ENCODE measurements at regions not wholly inside any gene's neighbourhood (a gene's known extent, or its start where the extent isn't known, plus 50 kb on each side); places are given as distances from the start of the nearest gene placed in this dataset.

GRCh38 chr13:104253063-104253680 lies 1187.0 kb upstream of the SLC10A2 start (continued):
- TF ChIP-seq HOXC10 (CRISPR knock-in tag; IDR thresholded peaks at IDR 0.05) = no peak
- TF ChIP-seq PRDM1 (tag by site-specific recombination; IDR thresholded peaks at IDR 0.05) = no peak
- TF ChIP-seq CTCF (tag by site-specific recombination; IDR thresholded peaks at IDR 0.05) = no peak

GRCh38 chr13:104251931-104252330 lies 1185.7 kb upstream of the SLC10A2 start:
- Histone ChIP-seq H3K4me3 (ENCODE audit: low read depth, low read length) (no peak overlapping the region), H3K27ac (ENCODE audit: extremely low read depth, low read depth, low read length) (no peak overlapping the region), H3K4me1 (ENCODE audit: control insufficient read depth, insufficient read depth, low read length) (peaks cover 2% of the 10 kb centered on the region; the same call in 1 of the 2 replicates), H3K9me3 (ENCODE audit: control insufficient read depth, insufficient read depth, low read depth, low read length) (no peaks in the 10 kb centered on the region), H3K36me3 (ENCODE audit: control insufficient read depth in 2 of 2, insufficient read depth in 1 of 2, low read length in 2 of 2) (no peaks in the 10 kb centered on the region)
- CTCF ChIA-PET = interaction anchor here (0.6 kb wide), 1 partner anchor 19 kb away, joined by 5 read pairs; no protein-coding TSS in a partner anchor
- POLR2A ChIA-PET = no interaction called here
- TF ChIP-seq ZNF707 (tag by site-specific recombination; IDR thresholded peaks at IDR 0.05) (no peak), ZNF214 (tag by site-specific recombination; IDR thresholded peaks at IDR 0.05; ENCODE audit: borderline replicate concordance) (no peak), ZNF169 (tag by site-specific recombination; IDR thresholded peaks at IDR 0.05) (no peak), ZSCAN30 (tag by site-specific recombination; IDR thresholded peaks at IDR 0.05) (no peak), REPIN1 (tag by site-specific recombination; IDR thresholded peaks at IDR 0.05; ENCODE audit: low read depth) (no peak), ZNF112 (tag by site-specific recombination; IDR thresholded peaks at IDR 0.05) (no peak), INSM2 (tag by site-specific recombination; IDR thresholded peaks at IDR 0.05) (no peak), ZNF121 (tag by site-specific recombination; IDR thresholded peaks at IDR 0.05) (no peak), ZNF394 (tag by site-specific recombination; IDR thresholded peaks at IDR 0.05; ENCODE audit: borderline replicate concordance) (no peak), ZNF837 (tag by site-specific recombination; IDR thresholded peaks at IDR 0.05) (no peak), ZNF600 (tag by site-specific recombination; IDR thresholded peaks at IDR 0.05) (no peak)

GRCh38 chr13:104246955-104247354 lies 1180.7 kb upstream of the SLC10A2 start:
- Histone ChIP-seq H3K27ac (ENCODE audit: extremely low read depth, low read depth, low read length) (no peak overlapping the region), H3K36me3 (ENCODE audit: control insufficient read depth in 2 of 2, insufficient read depth in 1 of 2, low read length in 2 of 2) (no peaks in the 10 kb centered on the region), H3K9me3 (ENCODE audit: control insufficient read depth, insufficient read depth, low read depth, low read length) (no peaks in the 10 kb centered on the region), H3K4me3 (ENCODE audit: low read depth, low read length) (no peak overlapping the region), H3K4me1 (ENCODE audit: control insufficient read depth, insufficient read depth, low read length) (no peaks in the 10 kb centered on the region)
- TF ChIP-seq HOXC10 (CRISPR knock-in tag; IDR thresholded peaks at IDR 0.05) = no peak
- TF ChIP-seq ZSCAN18 (tag by site-specific recombination; IDR thresholded peaks at IDR 0.05) = no peak
- TF ChIP-seq ZNF138 (tag by site-specific recombination; IDR thresholded peaks at IDR 0.05; ENCODE audit: borderline replicate concordance) = no peak
- TF ChIP-seq KLF7 (tag by site-specific recombination; IDR thresholded peaks at IDR 0.05; ENCODE audit: borderline replicate concordance) = no peak
- no peak for TF ChIP-seq ZNF2 (tag by site-specific recombination; IDR thresholded peaks at IDR 0.05)
- no peak for TF ChIP-seq ZNF274 (IDR thresholded peaks at IDR 0.05; ENCODE audit: low read length)
- TF ChIP-seq ZNF274 (tag by site-specific recombination; IDR thresholded peaks at IDR 0.05; ENCODE audit: borderline replicate concordance) = no peak
- TF ChIP-seq ZNF670 (tag by site-specific recombination; IDR thresholded peaks at IDR 0.05; ENCODE audit: low read depth) = no peak
- no peak for TF ChIP-seq ZNF580 (tag by site-specific recombination; IDR thresholded peaks at IDR 0.05)
- POLR2A ChIA-PET = no interaction called here
- CTCF ChIA-PET = no interaction called here
